Natural killer cell (primary cell): ENCODE measurements at regions not wholly inside any gene's neighbourhood (a gene's known extent, or its start where the extent isn't known, plus 50 kb on each side); places are given as distances from the start of the nearest gene placed in this dataset.
"Not testable (repeated sequence)": the region's sequence is repeated elsewhere in the genome, so short reads cannot be mapped to it uniquely, and the experiment has no call there.

Experiments
- ATAC-seq, 3 donors: fragments of 150-1000 bp in 2 of 3; fragments of 200-7000 bp in 1 of 3; cut with Tn5 transposase; 1 replicate in 1 of 3; 2 replicates in 2 of 3; pipeline ENCODE4 v1.10.0; 2021; ENCODE audit warnings: mild to moderate bottlenecking in 2 of 3, moderate library complexity in 2 of 3
- DNase-seq, 2 donors: peaks; one replicate each; pipeline versions ENCODE4 v3.0.0 to v3.0.0-alpha.2; 2013 to 2021; ENCODE audit warnings: mixed read lengths in 1 of 2
- H3K27ac ChIP-seq: one replicate; pipeline ENCODE4 v1.5.1; 2013; ENCODE audit warnings: mild to moderate bottlenecking, low read length
- H3K27me3 ChIP-seq: one replicate; pipeline ENCODE4 v1.6.1; 2013; ENCODE audit warnings: low read length; ENCODE audit not compliant: control insufficient read depth, insufficient read depth
- H3K36me3 ChIP-seq: one replicate; pipeline ENCODE4 v1.6.1; 2013; ENCODE audit warnings: low read length; ENCODE audit not compliant: control insufficient read depth, insufficient read depth
- H3K4me1 ChIP-seq: one replicate; pipeline ENCODE4 v1.6.1; 2013; ENCODE audit warnings: low read length; ENCODE audit not compliant: control insufficient read depth, insufficient read depth
- H3K4me3 ChIP-seq: one replicate; pipeline ENCODE4 v1.5.1; 2013; ENCODE audit warnings: low read length
- H3K9me3 ChIP-seq: one replicate; pipeline ENCODE4 v1.6.1; 2013; ENCODE audit warnings: low read length; ENCODE audit not compliant: control insufficient read depth, insufficient read depth
- H3K27ac Mint-ChIP-seq, 2 donors: one replicate each; pipeline ENCODE4 v1.8.0; 2022; ENCODE audit warnings: mild to moderate bottlenecking in 2 of 2, mixed read lengths in 2 of 2, moderate library complexity in 1 of 2
- H3K27me3 Mint-ChIP-seq, 2 donors: one replicate each; pipeline ENCODE4 v1.8.0; 2022; ENCODE audit warnings: low read depth in 2 of 2, mixed read lengths in 2 of 2
- H3K36me3 Mint-ChIP-seq: one replicate; pipeline ENCODE4 v1.8.0; 2022; ENCODE audit warnings: mixed read lengths
- H3K4me1 Mint-ChIP-seq, 2 donors: one replicate each; pipeline ENCODE4 v1.8.0; 2022; ENCODE audit warnings: mixed read lengths in 2 of 2
- H3K4me3 Mint-ChIP-seq: one replicate; pipeline ENCODE4 v1.8.0; 2022; ENCODE audit warnings: mild to moderate bottlenecking, moderate library complexity, mixed read lengths
- H3K9me3 Mint-ChIP-seq, 2 donors: one replicate each; pipeline ENCODE4 v1.8.0; 2022; ENCODE audit warnings: mixed read lengths in 2 of 2
- CTCF ChIP-seq: fragments of 200-600 bp; IDR thresholded peaks from one replicate; pipeline ENCODE4 v1.8.0; 2022; ENCODE audit warnings: antibody characterized with exemption
- WGBS: methylation state at CpG from one replicate; pipeline ENCODE4 v1.1.7; 2013; ENCODE audit warnings: missing lambda C conversion rate; ENCODE audit not compliant: insufficient coverage; 5-methylcytosine and 5-hydroxymethylcytosine counted together
- intact Hi-C: fragments of 100-400 bp; cut with micrococcal nuclease; formaldehyde crosslinking; loops from one replicate; pipeline ENCODE4 v1.14.2; 2022

DNA sequence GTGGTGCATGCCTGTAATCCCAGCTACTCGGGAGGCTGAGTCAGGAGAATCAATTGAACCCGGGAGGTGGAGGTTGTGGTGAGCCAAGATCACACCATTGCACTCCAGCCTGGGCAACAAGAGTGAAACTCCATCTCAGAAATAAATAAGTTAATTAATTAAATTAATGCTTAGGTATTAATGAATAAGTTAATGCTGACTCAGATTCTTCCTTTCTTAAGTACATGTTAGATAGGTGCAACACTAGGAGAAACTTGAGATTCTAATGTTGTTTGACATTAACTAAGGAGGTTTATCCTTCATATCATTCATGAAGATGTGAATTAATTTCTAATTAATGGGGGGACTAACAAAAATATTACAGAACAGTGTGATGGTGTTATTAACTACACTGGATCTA is 812.6 kb upstream of the SPRY2 start:
- H3K36me3 ChIP-seq, result no peaks in the 10 kb centered on the region
- 94% methylated on average over 2 of the region's 2 CpGs for WGBS
- no peaks in the 10 kb centered on the region for H3K27me3 Mint-ChIP-seq

DNA sequence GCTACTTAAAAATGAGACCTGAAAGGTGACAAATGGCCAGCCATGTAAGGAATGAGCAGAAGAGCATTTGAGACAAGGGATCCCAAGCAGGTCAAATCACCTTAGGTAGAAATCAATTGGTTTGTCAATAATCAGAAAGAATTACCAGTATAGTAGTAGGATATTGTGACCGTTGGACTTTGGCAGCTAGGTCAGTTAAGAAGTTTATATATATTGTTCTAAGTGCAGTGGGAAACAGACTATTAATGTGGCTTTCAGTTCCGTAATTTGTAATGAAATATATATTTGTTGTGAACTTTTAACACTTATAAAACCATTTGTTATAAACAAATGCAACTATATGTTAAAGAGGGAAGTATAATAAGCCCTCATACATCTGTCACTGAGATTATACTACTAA is 807.9 kb upstream of the SPRY2 start:
- 79% methylated on average over 1 of the region's 2 CpGs for WGBS

More for the DNA sequence above, 812.6 kb upstream of the SPRY2 start:
- Mint-ChIP-seq H3K4me1 (no peaks in the 10 kb centered on the region), H3K36me3 (no peaks in the 10 kb centered on the region), H3K27ac (no peak overlapping the region), H3K9me3 (peaks cover 6% of the 10 kb centered on the region in 2 donors), H3K4me3 (no peak overlapping the region)
- DNase-seq, result no peak
- Histone ChIP-seq H3K4me1 (no peaks in the 10 kb centered on the region), H3K27ac (no peak overlapping the region), H3K4me3 (no peak overlapping the region), H3K27me3 (no peaks in the 10 kb centered on the region), H3K9me3 (no peaks in the 10 kb centered on the region)
- intact Hi-C loops, result no loop called here
- no peak for ATAC-seq
- TF ChIP-seq CTCF, result no peak

GRCh38 chr13:81146576-81146975 is 805.6 kb upstream of the SPRY2 start:
- H3K4me3 ChIP-seq, ATAC-seq, H3K27me3 Mint-ChIP-seq, H3K4me1 Mint-ChIP-seq, H3K27me3 ChIP-seq, H3K9me3 ChIP-seq, H3K36me3 Mint-ChIP-seq, H3K4me3 Mint-ChIP-seq, H3K4me1 ChIP-seq, intact Hi-C loops, H3K27ac ChIP-seq, H3K27ac Mint-ChIP-seq, DNase-seq, H3K36me3 ChIP-seq: not testable (repeated sequence)
- 89% methylated on average over 12 of the region's 12 CpGs for WGBS
- peaks cover 9 to 13% of the 10 kb centered on the region in 2 donors for H3K9me3 Mint-ChIP-seq

More for the DNA sequence above, 807.9 kb upstream of the SPRY2 start:
- Histone ChIP-seq H3K4me1 (no peaks in the 10 kb centered on the region), H3K4me3 (no peak overlapping the region), H3K27ac (no peak overlapping the region), H3K36me3 (no peaks in the 10 kb centered on the region), H3K27me3 (no peaks in the 10 kb centered on the region), H3K9me3 (no peaks in the 10 kb centered on the region)
- no peak overlapping the region for H3K4me3 Mint-ChIP-seq
- no peak overlapping the region for H3K27ac Mint-ChIP-seq
- no peaks in the 10 kb centered on the region for H3K27me3 Mint-ChIP-seq
- ATAC-seq, result no peak
- H3K36me3 Mint-ChIP-seq, result no peaks in the 10 kb centered on the region
- DNase-seq, result no peak
- H3K9me3 Mint-ChIP-seq, result peaks cover 9 to 14% of the 10 kb centered on the region in 2 donors
- no peak for TF ChIP-seq CTCF
- no peaks in the 10 kb centered on the region for H3K4me1 Mint-ChIP-seq
- intact Hi-C loops, result no loop called here

- no peak overlapping the region for H3K4me3 ChIP-seq
- no peaks in the 10 kb centered on the region for H3K36me3 ChIP-seq
- H3K9me3 ChIP-seq, result no peaks in the 10 kb centered on the region
- DNase-seq, result no peak
- H3K27me3 Mint-ChIP-seq, result no peaks in the 10 kb centered on the region
- TF ChIP-seq CTCF, result no peak
- intact Hi-C loops, result no loop called here
- no peaks in the 10 kb centered on the region for H3K36me3 Mint-ChIP-seq
- WGBS, result 68% methylated on average over 1 of the region's 5 CpGs
- ATAC-seq, result no peak
- H3K27ac ChIP-seq, result no peak overlapping the region
- H3K27me3 ChIP-seq, result no peaks in the 10 kb centered on the region
- no peak overlapping the region for H3K4me3 Mint-ChIP-seq
- no peaks in the 10 kb centered on the region for H3K4me1 Mint-ChIP-seq
- peaks cover 5 to 8% of the 10 kb centered on the region in 2 donors for H3K9me3 Mint-ChIP-seq
- H3K27ac Mint-ChIP-seq, result no peak overlapping the region
- H3K4me1 ChIP-seq, result no peaks in the 10 kb centered on the region
Measured at GRCh38 chr13:81142306-81142999, 801.5 kb upstream of the SPRY2 start.
